HG03432 (cell line): ENCODE measurements at regions not wholly inside any gene's neighbourhood (a gene's known extent, or its start where the extent isn't known, plus 50 kb on each side); places are given as distances from the start of the nearest gene placed in this dataset.

Experiments
- ATAC-seq: cut with Tn5 transposase; IDR thresholded peaks from one replicate; pipeline ENCODE4 v1.9.1; 2021; ENCODE audit warnings: mild to moderate bottlenecking, moderate library complexity; ENCODE audit not compliant: unreplicated experiment

DNA sequence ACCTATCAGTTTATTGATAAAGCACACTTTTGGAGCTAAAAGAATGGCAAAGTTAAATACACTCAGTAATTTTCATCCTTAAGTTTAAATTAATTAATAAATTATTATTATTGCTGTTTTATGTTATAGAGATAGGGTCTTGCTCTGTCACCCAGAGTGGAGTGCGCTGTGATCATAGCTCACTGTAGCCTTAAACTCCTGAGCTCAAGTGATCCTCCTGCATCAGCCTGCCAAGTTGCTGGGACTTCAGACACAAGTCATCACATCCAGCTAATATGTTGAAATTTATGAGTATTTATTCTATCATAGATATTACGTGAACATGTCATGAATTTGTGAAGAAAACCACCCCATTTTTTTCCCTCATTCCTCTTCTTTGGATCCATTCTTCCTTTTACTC is 64.2 kb downstream of the GJA1 start:
- ATAC-seq = no peak

DNA sequence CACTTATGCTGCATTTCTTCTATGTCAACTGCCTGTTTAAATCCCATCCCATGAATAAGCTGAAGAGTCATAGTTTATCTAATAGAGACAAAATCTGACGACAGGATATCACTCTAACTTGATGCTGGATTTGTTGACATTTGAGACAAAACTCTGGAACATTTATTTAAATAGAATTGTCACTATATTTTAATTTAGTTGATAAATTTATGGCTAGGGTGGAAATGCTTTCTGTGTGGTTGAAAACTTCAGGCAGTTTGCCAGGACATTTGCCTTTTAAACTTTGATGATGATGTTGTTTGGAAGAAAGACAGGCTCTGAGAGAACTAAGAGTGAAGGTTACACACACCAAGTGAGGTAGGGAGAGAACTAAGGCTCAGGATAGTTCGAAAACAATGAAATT is 68.1 kb downstream of the GJA1 start:
- no peak for ATAC-seq

DNA sequence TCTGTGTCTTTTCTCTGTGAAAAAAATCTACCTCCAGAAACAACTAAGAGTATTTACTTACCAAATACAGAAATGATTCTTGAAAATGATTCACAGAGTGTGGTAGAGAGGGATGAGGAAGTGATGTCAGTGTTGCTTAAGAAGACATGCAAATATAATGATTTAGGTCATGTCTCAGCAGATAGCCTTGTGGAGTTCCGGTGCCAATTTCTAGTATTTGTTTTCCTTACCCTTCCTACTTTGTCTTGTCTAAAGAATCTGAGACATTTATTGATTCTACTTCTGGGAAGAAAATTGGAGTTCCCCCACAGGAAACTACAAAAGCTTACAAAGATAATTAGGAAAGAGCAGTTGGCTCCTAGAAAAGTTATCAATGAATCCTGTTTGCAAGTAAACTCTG is 68.8 kb downstream of the GJA1 start:
- ATAC-seq = no peak

DNA sequence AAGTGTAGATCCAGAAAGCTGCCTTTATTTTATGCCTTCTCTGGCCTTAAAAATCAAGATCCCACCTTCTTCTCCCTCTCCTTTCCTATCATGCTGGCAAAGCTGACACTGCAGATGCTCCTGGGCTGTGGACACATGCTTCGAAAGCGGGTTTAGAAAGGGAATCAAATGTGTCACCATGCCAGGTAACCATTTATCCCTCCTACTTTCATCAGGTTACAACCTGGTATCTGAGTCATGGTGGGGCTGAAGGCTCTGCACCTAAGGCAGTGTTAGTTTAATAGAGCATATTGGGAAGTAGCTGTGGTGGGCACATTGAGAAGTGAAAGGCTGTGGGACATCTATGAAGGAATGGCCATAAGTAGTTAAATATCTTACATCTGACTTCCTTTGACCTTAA is 69.8 kb downstream of the GJA1 start:
- ATAC-seq = no peak

DNA sequence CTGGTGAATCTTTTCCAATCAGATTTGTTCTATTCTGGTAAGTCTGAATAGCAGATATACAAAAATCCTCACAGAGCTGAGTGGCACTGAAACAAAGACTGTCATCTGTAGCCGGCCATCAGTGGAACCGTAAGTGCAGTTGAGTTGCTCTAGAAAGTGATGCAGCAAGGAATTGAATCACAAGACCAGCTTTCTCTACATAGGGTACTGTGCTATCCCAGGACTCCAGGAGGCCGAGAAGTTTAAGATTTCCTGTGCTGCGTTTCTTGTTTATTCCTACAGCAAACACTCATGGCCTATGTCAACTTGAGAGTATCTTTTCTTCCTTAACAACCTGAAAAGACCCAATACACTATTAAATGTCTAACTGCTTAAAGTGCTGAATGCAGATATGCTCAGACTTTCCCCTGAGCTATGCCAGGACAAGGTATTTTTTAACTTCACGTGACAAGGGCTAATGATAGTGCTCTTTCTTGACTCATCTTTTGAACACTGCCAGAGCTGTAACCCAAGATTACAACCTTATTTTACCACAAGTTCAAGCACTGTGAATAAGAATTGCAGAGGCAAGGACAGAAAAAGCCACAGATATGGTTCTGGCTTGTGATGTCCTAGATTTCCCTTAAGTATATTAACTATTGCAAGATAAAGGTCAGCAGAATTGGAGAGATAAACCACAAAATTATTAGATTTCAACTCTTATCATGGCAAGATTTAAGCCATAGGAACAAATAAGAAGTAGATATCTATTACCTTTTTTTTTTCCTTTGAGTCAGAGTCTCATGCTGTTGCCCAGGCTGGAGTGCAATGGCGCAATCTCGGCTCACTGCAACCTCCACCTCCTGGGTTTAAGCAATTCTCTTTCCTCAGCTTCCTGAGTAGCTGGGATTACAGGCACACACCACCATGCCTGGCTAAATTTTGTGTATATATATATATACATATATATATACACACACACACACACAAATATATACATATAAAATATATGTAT is 71.6 kb downstream of the GJA1 start:
- ATAC-seq = no peak

DNA sequence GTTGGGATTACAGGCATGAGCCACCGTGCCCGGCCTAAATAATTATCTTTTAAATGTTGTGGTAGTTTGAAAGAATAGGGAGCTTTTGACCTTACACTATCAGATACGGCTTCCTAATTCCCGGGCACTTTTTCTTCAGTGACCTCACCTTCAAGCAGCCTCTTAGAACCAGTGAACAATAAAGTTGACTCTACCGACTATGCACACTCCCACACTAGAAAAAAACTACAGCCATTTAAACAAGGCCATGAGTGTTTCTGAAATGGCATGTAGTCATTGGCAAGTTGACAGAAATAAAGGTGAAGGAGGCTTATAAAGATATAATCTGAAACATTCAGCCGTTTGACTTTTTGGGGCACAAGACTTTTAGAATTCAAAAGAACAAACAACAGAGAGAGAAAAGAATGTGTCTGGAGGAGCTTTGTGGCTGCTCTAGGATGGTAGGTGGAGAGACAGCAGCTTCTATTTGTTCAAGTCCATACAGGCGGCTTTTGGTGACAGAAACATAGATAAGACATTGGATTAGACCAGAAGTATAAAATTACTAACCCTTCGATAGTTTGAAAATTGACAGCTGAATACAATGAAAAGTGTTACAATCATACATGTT is 75.2 kb downstream of the GJA1 start:
- no peak for ATAC-seq

DNA sequence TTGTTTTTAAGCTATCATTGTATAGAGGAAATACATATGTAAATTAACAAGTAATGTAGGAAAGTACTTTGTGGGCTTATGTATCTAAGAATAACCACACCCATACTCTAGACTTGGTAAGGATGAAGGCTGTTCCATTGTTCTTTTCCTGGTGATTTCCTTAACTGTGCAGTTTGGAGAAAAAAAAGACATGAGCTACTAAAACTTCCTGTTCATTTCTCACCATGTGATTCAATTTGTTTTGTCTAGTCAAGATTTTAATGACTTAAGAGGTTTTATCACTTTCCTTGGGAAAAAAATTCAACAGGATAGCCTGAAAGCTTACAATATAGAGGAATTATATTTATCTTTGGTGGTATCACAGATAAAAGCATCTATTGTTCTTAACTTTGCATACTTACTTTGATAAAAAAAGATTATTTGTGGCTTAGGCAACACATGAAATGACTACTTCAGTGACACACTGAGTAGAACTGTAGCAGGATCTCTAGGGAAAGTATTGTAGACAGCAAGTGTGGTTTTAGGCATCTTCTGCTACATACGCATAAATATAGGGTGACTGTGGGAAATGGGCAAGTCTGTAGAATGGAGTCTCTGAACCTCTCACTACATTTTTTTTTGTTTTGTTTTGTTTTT is 80.3 kb downstream of the GJA1 start:
- no peak for ATAC-seq

DNA sequence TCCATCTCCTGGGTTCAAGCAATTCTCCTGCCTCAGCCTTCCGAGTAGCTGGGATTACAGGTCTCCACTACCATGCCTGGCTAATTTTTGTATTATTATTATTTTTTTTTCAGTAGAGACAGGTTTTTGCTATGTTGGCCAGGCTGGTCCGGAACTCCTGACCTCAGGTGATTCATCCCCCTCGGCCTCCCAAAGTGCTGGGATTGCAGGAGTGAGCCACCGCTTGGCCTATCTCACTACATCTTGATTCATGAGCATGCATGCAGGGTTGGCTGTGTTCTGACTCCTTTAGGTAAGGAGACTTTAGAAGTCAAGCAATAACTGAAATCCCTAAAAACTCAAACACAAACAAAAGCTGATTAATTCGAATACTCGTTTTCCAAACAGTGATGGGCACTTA is 80.9 kb downstream of the GJA1 start:
- no peak for ATAC-seq

DNA sequence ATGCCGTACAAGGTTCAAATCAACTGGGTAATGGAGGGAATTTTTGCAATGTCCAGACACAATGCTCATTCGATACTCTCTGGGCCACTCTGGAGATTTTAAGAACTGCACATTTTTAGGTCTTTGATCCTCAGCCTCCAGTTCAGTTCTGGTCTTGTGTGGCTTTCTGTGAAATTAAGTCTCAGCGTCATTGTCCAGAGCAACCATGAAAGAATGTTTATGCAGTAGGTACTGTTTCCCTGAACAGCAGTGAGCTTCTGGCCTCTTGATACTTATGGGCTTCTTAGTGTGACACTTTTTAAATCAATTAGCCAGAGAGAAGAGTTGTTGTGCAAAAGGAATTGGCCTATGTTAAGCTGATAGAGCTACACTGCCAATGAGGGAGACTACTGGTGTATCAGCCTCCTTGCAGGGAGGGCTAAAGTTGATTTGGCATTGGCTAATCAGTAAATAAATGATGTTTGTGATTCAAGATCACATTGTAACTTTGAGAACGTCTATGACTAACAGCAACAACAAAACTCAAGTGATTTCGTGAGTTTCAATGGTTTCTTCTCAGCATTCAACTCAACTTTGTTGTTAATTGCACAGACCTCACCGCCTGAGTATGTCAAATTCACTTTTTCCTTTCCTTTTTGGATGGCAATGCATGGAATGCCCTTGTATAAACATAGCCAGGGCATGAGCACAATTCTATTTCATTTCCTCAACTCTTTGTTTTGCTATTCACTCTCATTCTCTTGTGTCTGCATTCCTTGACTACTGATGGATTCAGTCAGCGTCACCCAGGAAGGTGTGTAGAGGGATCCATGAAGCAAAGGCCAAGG is 85.1 kb downstream of the GJA1 start:
- ATAC-seq = no peak

DNA sequence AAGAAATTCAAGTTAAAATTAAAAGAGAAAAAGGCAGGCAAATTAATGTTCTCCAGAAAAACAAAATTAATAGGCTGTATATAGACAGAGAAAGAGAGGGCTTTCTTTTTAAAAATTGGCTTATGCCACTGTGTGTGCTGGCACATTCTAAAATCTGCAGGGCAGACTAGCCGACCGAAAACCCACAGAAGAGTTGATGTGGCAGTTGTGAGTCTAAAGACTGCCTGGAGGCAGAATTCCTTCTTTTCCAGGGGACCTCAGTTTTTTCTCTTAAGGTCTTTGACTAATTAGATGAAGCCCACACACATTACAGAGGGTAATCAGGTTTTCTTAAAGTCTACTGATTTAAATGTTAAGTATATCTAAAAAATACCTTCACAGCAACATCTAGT is 85.7 kb downstream of the GJA1 start:
- ATAC-seq = no peak

DNA sequence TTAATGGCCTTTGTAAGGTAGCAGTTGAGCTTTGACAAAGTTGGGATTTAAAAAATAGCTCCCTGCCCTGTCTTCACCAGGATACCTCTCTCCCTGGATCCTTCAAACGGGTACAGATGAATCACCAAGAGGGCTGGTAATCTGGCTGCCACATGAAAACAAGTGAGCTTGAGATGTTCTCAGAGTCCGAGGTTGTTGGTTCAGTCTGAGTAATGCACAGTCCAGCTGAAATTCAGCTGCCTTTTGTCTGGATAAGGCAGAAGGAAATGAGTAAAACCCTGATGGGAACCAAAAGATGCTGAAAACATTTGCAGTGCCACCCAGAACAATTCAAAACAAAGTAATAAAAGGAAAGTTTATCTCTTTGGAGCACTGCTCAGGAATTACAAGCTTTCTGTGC is 86.8 kb downstream of the GJA1 start:
- ATAC-seq = no peak

DNA sequence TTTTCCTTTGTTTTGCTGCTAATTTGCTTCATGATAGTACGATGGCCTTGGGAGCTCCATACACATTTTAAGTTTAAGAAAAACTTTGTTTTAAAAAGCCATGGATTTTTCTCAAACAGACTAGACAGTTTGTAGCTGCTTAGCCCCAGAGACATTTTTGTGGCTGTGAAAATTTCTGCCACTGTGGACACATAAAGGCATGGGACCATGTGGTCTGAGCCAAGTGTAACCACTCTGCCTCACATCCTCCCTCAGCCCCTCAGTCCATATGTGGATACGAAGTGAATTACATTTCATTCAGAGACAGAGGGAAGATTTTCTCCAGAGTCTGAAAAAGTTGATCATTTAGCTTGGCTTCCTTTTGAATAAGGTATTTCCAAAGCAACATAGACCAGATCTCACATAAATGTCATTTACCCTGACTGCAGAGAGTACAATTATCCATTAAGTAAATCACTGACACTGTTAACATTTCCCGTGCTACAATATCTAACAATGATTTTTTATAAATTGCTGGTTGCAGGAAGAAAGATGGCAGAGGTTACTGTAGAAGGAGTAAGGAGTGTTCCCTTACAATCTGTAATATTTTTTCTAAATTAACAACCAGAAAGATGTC is 87.4 kb downstream of the GJA1 start:
- ATAC-seq = no peak

DNA sequence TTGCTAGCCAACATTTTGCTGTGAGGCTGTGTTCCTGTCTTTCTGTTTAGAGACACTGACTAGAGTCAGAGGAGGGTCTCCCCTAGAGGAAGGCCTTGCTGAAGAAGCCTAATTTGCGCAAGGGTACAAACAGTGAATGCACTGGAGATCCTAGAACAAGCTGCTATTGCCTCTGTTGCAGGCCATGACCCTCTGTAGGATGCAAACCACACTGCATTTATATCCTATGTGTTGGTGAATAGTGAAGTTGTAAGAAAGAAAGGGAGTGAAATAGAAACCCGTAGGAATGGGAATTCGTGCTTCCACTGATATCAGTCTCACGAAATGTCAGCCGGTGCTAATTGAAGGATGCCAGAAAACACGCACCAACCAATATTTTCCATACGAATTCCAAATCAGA is 88.2 kb downstream of the GJA1 start:
- ATAC-seq = no peak

DNA sequence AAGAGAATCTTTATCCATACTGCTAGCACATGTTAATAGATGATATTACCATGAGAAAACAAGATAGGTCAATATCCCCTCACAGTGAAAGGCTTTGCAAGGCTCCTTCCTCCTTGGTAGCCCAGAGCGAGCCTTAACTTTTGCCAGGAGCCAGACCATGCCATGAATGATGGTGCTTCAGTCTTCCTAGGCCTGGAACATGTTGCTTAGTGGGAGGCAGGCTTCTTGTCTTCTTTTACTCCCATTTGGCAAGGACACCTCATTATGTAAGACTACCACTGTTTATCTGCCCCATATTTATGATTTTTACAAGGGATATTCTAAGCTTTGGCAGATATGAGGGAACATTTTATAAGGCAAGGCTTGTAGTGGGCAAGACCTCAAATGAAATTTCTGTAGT is 90.8 kb downstream of the GJA1 start:
- no peak for ATAC-seq

DNA sequence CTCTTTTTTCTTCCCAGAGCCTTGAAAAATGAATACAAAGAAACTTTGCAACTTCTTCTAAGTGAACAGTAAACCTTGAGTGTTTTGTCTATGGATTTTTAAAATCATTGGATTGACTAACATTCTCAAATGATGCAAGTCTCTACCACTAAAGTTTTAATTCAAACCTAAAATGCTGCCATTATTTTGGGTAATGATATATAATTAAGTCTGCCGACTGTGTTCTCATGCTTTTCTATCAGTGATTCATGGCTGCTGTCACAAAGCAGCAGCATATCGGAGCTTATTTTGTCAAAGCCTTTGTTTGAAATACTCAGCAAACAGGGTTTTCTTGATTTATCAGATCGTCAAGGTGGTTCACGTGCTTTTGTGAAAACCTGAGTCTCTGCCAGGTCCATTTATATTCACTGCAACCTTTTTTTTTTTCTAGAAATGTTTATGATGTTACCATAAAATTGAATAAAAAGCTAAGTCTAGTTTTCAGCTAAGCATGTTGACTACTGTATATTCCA is 96.3 kb downstream of the GJA1 start:
- no peak for ATAC-seq

DNA sequence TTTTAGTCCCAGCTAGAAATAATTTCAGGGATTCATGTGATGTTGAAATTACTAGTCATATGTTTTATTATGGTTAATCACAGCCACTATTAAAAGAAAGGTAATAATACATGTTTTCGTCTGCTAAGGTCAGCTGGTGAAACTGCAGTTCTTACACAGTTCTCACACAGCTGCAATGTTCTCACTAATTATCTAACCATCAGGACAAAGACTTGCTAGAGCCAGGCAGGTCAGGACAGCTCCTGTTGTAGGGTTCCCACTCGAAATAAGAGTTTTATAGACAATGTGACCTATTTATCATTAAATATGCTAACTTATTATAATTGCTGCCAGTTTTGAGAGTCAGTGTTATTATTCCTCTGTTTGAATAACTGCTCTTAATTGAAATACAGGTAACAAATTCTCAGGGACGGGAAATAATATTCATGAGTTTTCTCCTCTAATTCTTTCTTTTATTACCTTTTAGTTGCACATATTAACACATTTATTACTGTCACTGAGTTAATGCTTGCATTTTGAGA is 97.9 kb downstream of the GJA1 start:
- ATAC-seq = no peak

DNA sequence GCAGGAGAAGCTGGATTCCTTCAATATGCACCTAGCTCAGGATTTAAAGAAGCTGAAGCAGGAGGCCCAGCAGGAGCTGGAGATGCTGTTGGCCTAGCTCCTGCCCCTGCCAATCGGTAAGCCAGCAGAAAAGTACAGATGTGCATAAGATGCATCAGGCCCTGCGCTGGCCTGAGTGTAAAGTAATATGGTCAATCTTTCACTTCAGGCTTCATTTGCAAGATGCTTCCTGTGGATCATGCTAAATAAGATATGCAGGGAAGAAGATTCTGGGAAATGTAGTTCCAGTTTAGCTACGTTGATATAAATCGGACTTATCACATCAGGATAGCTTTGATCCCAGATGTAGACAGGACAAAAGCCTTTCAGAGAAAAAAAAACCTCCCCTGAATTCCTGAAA is 100.3 kb downstream of the GJA1 start:
- ATAC-seq = no peak

DNA sequence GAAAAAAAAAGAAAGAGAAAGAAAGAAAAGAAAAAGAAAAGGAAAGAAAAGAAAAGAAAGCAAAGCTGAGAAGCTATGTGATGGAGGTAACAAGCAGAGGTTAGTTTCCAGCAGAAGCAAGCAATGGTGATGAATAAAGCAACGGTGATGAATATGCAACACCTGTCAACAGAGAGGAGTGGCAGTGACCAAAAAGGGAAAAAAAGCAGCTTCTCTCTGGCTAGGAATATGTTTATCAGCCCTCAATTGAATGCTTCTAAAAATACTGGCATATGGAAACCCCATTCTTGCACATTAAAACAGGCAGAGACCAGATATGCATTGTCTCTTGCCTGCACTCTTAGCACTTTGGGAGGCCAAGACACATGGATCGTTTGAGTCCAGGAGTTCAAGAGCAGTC is 100.9 kb downstream of the GJA1 start:
- no peak for ATAC-seq

DNA sequence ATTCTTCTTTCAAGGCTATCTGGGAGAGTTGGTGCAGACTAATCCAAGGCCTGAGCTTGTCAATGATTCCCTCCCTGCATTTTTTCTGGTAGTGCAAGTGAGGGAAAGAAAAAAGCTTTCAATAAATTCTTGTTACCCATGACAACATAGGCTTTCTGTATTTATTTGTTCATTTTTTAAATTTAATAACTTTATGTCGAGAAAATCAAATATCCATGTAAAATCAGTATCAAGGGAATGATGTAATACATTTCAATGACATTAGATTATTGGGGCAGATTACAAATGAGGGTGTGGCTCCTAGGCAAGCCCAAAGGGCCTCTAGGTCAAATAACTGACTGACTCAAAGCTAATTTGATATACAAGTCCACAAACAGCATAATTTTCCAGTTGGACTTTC is 104.0 kb downstream of the GJA1 start:
- ATAC-seq = no peak

DNA sequence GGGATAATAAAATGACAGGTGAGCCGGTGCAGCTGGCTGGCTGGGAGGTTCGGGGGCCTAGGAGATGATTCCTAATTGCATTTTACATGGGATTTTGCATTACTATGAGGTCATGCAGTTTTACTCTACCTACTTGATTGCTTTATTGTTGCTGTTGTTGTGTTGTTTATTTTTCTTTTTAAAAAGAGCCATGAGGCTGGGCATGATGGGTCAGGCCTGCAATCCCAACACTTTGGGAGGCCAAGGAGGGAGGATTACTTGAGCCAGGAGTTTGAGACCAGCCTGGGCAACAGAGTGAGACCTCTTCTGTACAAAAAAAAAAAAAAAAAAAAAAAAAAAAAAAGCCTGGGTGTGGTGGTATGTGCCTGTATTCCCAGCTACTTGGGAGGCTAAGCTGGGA is 104.8 kb downstream of the GJA1 start:
- no peak for ATAC-seq
